ENCODE measurements at regions not wholly inside any gene's neighbourhood (a gene's known extent, or its start where the extent isn't known, plus 50 kb on each side); places are given as distances from the start of the nearest gene placed in this dataset.

DNA sequence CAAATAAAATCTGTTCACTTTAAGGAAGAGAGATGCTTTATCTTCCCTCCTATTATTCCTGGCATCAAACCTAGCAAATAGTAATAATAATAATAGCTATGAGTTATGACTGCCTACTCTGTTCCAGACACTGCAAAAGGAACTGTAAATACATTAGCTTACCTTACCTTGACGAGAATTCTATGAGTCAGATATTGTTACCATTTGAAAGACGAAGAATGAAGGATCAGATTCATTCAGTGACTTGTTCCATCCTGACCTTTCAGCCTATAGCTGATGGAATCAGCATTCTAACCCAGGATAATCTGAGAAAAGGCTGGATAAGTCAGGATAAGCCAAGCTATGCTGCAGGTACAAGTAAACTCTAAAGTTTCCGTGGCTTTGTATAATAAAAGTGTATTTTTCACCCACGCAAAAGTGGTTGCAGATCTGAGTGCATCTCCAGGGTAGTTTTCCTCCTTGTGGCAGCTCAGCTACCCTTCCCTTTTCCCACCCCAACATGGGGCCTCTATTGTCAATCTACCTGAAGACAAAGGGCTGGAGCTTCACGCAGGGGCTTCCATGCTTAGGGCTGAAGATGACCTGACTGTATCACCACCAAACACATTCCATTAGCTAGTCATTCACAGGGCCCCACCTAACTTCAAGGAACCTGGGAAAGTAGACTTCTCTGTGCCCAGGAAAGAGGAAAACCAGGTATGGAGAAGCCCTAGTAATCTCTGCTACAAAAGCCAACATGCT lies 57.2 kb upstream of the CCND2 start:
- no peak for TF ChIP-seq CTCF (conservative IDR thresholded peaks at IDR 0.05)
- no peak for TF ChIP-seq EZH2 (IDR thresholded peaks at IDR 0.05; ENCODE audit: low read depth)

All from PC-9 (cell line).